Suppressor macrophage treated with lipopolysaccharide for 1 hour (primary cell): ENCODE measurements at regions not wholly inside any gene's neighbourhood (a gene's known extent, or its start where the extent isn't known, plus 50 kb on each side); places are given as distances from the start of the nearest gene placed in this dataset.

ENCODE experiments used
- DNase-seq, 3 donors: peaks; one replicate each; pipeline ENCODE4 v3.0.0-alpha.2; 2020 to 2022

DNA sequence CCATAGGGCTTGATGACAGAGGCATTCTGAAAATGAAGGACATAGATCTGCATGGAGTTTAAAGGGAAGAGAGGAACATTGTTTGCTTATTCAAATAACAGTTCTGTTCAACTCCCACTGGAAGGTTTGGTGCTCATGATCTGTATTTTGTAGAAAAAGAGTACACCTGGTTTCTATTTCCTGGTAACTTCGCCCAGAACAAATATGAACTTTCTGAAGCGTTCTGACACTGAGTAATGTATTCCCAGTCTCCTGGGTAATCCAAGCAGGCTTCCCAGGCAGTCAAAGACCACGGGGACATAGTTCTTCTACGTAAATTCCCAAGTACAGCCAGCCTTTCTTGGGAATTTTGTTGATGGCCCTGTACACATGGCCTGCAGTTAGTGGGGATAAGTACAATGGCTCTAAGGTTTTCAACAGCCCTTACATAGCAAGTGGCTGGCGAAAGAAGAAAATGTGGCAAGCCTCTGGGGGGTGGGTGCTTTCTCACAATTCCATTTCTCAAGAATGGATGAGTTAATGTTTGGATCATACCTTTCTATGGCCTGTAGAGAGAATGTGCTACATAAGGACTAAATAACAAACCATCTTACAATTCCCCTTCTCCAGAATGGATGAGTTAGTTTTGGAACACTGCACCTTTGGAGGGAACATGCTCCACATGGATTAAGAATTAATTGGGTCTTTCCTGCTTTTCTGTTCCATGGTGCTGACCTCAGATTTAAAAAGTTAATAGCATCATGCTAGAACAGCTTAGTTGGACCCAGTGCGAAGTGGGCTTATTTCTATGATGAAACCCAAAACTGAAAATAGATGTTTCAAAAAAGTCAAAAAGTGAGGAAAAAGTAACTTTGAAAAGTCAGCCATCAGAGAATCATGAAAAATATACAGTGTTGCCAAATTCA, 52.7 kb downstream of the COL6A6 start:
- DNase-seq: no peak

DNA sequence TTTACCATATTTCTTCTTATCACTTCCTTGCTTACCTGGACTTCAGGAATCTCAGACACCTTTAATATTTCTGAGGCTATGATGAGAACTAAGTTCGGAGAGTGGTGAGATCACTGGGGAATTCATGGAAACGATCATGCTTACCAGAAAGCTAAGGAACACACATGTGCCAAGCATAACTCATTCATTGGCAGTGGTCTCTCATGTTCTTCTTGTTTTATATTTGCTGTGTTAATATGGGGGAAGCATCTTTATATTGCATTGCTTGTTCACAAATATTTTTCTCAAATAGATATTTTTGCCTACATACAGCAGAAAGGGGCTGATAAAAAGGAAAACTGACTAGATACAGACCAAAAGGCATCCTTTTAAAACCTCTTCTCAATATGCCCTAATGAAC, 55.8 kb downstream of the COL6A6 start:
- no peak for DNase-seq

DNA sequence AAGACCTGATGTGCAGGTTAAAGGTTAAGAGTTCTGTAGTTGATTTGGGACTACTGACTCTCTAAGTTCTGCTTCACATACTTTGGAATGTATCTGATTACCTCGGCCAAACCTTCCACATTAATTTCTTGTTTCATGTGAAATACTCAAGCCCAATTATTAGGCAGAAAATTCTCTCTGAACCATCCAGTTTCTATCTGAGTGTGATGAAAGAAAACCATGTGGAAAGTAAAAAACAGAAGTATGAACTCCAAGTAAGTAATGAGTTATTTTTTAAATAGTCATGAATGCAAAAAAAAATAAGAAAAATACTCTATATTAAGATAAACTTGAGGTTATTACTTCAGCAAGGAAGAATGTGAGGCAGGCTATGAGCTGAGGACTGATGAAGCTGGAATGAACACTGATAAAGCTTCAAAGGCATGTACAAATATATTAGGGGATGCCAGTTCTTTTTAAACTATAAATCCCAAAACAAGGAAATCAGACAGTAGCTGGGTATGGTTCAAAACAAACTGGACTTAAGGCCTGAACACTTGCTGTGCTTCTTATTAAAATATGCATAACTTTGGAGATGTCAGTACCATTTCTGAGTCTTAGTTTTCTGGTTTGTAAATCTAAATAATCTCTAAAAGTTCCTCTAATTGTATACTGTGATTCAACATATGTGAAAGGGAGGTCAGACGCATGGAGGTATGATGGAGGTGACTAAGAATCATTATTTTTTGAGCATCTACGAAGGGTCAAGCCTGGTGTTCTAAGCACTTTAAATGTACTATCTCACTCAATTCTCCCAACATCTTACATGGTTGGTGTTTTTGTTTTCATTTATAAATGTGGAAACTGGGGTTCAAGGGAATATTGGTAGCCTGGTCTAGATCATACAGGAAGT, 59.6 kb downstream of the COL6A6 start:
- DNase-seq: no peak

- DNase-seq: no peak
These were observed 65.6 kb downstream of the COL6A6 start for GRCh38 chr3:130582457-130583153.

DNA sequence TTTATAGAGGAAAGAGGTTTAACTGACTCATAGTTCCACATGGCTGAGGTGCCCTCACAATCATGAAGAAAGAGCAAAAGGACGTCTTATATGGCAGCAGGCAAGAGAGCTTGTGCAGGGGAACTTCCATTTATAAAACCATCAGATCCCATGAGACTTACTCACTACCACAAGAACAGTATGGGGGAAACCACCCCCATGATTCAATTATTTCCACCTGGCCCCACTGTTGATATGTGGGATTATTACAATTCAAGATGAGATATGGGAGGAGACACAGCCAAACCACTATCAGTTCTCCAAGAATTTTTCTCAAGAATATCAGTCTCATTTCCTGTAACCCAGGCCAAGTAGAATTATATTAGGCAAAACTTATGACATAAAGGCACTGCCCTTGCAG, 77.8 kb downstream of the COL6A6 start:
- DNase-seq: peak in 2 of 3 donors; percentile 1 to 21

DNA sequence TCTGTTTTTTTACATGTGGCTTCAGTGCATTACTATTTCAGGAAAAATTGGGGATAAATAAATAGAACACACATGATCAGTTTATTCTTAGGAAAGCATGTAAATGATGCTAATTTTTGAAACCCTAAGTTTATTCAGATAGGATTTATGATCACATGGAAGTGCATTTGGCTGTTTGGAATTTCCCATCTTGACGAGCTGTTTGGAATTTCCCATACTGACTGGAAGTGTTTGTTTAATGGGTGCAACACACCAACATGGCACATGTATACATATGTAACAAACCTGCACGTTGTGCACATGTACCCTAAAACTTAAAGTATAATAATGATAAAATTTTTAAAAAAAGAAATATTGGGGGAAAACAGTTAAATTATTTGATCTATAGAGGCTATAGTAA, 79.5 kb downstream of the COL6A6 start:
- DNase-seq: peak; percentile 8 to 42 (median 19)

DNA sequence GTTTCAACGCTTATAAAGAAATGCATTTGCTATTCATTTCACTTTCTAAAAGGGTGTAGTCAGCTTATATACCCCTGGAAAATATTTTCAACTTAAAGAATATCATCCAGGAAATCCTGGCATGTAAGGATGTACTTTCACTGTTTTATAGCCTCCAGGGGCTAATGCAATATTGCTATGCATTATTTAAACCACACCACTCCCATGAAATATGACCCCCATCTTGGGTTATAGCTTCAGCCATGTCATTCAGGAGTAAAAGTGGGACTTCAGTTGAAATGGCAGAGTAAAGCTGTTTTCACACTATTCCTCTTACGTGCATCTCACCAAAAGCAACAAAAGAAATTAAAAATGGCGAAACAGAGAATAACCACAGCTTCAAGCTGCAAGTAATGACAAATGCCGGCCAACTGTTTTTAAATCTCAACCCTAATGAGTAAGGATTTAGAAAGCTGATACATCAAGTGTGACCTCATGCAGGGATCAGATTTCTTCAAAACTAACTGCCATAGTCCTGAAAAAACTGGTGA, 84.5 kb downstream of the COL6A6 start:
- no peak for DNase-seq

GRCh38 chr3:130604806-130605205, 87.8 kb downstream of the COL6A6 start:
- DNase-seq: peak in 2 of 3 donors; percentile 1 to 18

DNA sequence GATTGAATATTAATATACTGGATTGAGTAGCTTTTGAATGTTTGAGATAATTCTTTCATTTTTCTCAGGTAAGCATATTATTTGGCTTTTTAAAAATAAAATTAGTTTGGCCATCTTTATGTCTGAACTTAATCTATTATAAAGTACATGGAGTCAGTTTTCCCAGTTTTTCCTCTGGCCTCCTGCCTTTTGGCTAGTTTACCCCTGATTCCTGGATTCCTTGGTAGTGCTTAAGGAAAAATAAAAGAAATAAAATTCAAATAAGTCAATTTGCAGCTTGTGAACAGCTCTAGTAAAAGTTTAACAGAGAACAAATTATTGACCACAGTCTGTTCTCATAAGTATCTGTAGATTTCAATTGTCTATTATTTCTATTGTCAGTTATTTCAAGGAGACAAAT, 89.4 kb downstream of the COL6A6 start:
- no peak for DNase-seq

- DNase-seq: no peak
These were observed 90.7 kb downstream of the COL6A6 start for GRCh38 chr3:130607553-130608154.

DNA sequence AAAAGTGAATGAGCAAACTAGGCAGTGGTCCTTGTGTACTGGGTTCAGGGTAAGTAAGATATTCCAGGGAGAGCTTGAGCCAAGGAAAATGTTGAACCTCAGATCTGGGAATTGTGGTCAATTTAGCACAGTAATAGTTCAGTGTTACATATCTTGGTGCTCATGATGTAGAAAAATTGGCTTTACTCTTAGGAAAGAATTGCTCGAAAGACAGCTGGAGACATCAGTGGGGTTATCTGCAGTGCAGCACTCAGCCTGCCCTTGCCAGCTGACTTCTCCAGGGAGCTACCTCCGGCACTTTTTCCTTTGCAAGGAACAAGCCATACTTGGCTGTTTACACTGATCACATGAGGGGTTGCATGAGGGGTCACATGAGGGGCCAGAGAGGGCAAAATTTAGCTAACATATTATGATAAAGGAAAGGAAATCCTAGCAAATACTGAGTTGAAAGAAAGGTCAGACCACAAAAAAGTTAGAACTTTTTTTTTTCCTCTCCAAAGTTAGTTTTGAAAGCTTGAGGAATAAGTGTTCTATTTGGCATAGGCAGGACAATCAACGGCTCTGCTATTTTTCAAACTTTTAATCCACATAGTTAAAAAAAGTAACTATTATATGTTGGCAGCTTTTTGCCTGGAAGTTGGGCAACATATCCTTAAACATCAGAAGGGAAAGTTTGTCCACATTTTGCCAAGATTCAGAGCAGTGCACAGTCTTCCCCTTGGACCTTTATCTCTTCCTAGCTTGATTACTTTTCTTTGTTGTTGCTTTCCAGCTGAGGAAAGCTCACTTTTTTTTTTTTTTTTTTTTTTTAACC, 92.4 kb downstream of the COL6A6 start:
- DNase-seq: no peak

GRCh38 chr3:130619196-130619595, 102.2 kb downstream of the COL6A6 start:
- no peak for DNase-seq

- DNase-seq: no peak
These were observed 104.8 kb downstream of the COL6A6 start for GRCh38 chr3:130621824-130622223.

- DNase-seq: no peak
These were observed 109.1 kb downstream of the COL6A6 start for GRCh38 chr3:130626049-130626448.

GRCh38 chr3:130627143-130627855, 110.3 kb downstream of the COL6A6 start:
- no peak for DNase-seq

- no peak for DNase-seq
These were observed 110.9 kb downstream of the COL6A6 start for GRCh38 chr3:130627882-130628281.
